MM.1S (cell line): ENCODE measurements at regions not wholly inside any gene's neighbourhood (a gene's known extent, or its start where the extent isn't known, plus 50 kb on each side); places are given as distances from the start of the nearest gene placed in this dataset.

ENCODE experiments used
- CTCF ChIP-seq: fragments of 300-600 bp; sonication (generic); IDR thresholded peaks from 2 replicates; pipeline ENCODE4 v1.5.1; 2016; ENCODE audit warnings: antibody characterized with exemption, low read length, mixed read lengths
- EZH2 ChIP-seq: fragments of 300-600 bp; sonication (generic); optimal IDR thresholded peaks from 2 replicates; pipeline ENCODE3; 2017; ENCODE audit warnings: low read depth, mild to moderate bottlenecking, antibody characterized with exemption, low read length, mixed read lengths
- EZH2phosphoT487 ChIP-seq: fragments of 300-600 bp; sonication (generic); IDR thresholded peaks from 2 replicates; pipeline ENCODE4 v1.6.1; 2018; ENCODE audit warnings: antibody characterized with exemption, low read length

- TF ChIP-seq CTCF, result no peak
- TF ChIP-seq EZH2, result no peak
- no peak for TF ChIP-seq EZH2phosphoT487
Observed at GRCh38 chr1:56417646-56418045, 161.7 kb downstream of the PLPP3 start.
